Gastroesophageal sphincter (tissue), 4 donors: ENCODE measurements at regions not wholly inside any gene's neighbourhood (a gene's known extent, or its start where the extent isn't known, plus 50 kb on each side); places are given as distances from the start of the nearest gene placed in this dataset.
"Not testable (repeated sequence)": the region's sequence is repeated elsewhere in the genome, so short reads cannot be mapped to it uniquely, and the experiment has no call there.

ENCODE experiments used
- ATAC-seq: fragments of 150-250 bp; one replicate; pipeline ENCODE4 v1.9.1; 2016; ENCODE audit warnings: mild to moderate bottlenecking, moderate library complexity
- H3K27ac ChIP-seq, 4 donors: fragments of 200-600 bp; sonication (generic) in 3 of 4; 1 replicate in 3 of 4; 2 replicates in 1 of 4; pipeline ENCODE4 v1.5.1; 2016 to 2019
- H3K27me3 ChIP-seq: fragments of 200-600 bp; sonication (generic); one replicate; pipeline ENCODE4 v1.5.1; 2019
- H3K36me3 ChIP-seq, 2 donors: fragments of 200-600 bp; sonication (generic); one replicate each; pipeline ENCODE4 v1.5.1; 2019; ENCODE audit warnings: control low read depth in 1 of 2
- H3K4me1 ChIP-seq, 3 donors: fragments of 200-600 bp; sonication (generic); 1 replicate in 2 of 3; 2 replicates in 1 of 3; pipeline ENCODE4 v1.5.1; 2016 to 2019; ENCODE audit warnings: control low read depth in 2 of 3
- H3K4me3 ChIP-seq, 2 donors: fragments of 200-600 bp; sonication (generic); one replicate each; pipeline ENCODE4 v1.5.1; 2019; ENCODE audit warnings: mild to moderate bottlenecking in 1 of 2, moderate library complexity in 1 of 2
- H3K9me3 ChIP-seq, 3 donors: fragments of 200-600 bp; sonication (generic); one replicate each; pipeline ENCODE4 v1.5.1; 2017 to 2019; ENCODE audit warnings: control low read depth in 2 of 3
- EP300 ChIP-seq: sonication (generic); formaldehyde crosslinking; IDR thresholded peaks from one replicate; pipeline ENCODE4 v1.6.1; 2017; ENCODE audit warnings: antibody characterized with exemption, mild to moderate bottlenecking
- POLR2A ChIP-seq, 2 donors: fragments of 450-650 bp; IDR thresholded peaks; one replicate each; pipeline ENCODE4 v1.6.1; 2017; ENCODE audit warnings: antibody characterized with exemption in 2 of 2, mild to moderate bottlenecking in 2 of 2, moderate library complexity in 1 of 2
- POLR2AphosphoS5 ChIP-seq: sonication (generic); formaldehyde crosslinking; IDR thresholded peaks from one replicate; pipeline ENCODE4 v1.6.1; 2017; ENCODE audit warnings: antibody characterized with exemption
- WGBS, 2 donors: methylation state at CpG; one replicate each; pipeline ENCODE4 v1.1.5; 2018; ENCODE audit warnings: low coverage in 1 of 2; 5-methylcytosine and 5-hydroxymethylcytosine counted together
- TF ChIP-seq, protein P1 (sequence below), 4 experiments: fragments of 200-600 bp in 2 of 4; fragments of 450-650 bp in 2 of 4; sonication (generic) in 1 of 4; IDR thresholded peaks; one replicate each; pipeline ENCODE4 v1.5.1; 2017 to 2019; ENCODE audit warnings: antibody characterized with exemption in 4 of 4, mild to moderate bottlenecking in 2 of 4, moderate library complexity in 2 of 4

DNA sequence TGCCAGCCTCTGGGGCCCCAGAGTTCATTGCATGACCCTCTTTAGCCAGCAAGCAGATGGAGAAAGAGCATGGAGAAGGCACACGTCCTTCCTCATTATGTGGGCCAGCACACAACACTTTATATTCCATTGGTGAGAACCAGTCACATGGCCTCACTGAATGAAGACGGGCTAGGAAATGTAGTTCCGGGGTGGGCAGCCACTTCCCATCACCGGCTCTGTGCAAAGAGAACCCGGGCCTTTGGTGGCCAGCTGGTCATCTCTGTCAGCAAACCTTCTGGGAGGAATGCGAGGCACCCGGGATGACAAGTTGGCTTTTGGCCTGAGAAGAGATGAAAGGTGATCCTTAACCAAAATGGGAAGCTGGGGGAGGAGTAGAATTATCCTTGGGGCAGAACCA, 90.2 kb upstream of the VGLL4 start:
- no peak overlapping the region for H3K4me3 ChIP-seq
- H3K27me3 ChIP-seq = no peaks in the 10 kb centered on the region
- H3K9me3 ChIP-seq = no peaks in the 10 kb centered on the region
- no peak overlapping the region for H3K27ac ChIP-seq
- 84% methylated on average over 7 of the region's 7 CpGs; no CpG with 5 or more reads in 1 of the 2 donors for WGBS, 2 donors
- ATAC-seq = no peak
- H3K4me1 ChIP-seq = no peaks in the 10 kb centered on the region
- no peaks in the 10 kb centered on the region for H3K36me3 ChIP-seq
- TF ChIP-seq POLR2AphosphoS5 = no peak
- TF ChIP-seq, protein P1, sequence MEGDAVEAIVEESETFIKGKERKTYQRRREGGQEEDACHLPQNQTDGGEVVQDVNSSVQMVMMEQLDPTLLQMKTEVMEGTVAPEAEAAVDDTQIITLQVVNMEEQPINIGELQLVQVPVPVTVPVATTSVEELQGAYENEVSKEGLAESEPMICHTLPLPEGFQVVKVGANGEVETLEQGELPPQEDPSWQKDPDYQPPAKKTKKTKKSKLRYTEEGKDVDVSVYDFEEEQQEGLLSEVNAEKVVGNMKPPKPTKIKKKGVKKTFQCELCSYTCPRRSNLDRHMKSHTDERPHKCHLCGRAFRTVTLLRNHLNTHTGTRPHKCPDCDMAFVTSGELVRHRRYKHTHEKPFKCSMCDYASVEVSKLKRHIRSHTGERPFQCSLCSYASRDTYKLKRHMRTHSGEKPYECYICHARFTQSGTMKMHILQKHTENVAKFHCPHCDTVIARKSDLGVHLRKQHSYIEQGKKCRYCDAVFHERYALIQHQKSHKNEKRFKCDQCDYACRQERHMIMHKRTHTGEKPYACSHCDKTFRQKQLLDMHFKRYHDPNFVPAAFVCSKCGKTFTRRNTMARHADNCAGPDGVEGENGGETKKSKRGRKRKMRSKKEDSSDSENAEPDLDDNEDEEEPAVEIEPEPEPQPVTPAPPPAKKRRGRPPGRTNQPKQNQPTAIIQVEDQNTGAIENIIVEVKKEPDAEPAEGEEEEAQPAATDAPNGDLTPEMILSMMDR (IDR thresholded peaks at IDR 0.05) = no peak
- TF ChIP-seq POLR2A (IDR thresholded peaks at IDR 0.05) = no peak

DNA sequence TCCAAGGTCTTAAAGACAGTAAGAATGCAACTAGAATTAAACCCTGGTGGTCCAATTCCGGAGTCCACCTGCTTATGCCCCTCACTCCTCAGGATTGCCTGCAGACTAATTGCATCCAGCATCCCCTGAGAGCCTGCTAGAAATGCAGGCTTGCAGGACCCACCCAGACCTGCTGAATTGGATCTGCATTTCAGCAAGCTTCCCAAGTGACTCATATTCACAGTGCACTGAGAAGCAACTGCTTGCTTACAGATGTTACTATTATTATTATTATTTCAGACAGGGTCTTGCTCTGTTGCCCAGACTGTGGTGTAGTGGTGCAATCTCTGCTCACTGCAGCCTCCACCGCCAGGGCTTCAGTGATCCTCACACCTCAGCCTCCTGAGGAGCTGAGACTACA, 83.5 kb upstream of the VGLL4 start:
- no peaks in the 10 kb centered on the region for H3K27me3 ChIP-seq
- no peak overlapping the region for H3K4me3 ChIP-seq
- TF ChIP-seq POLR2A (IDR thresholded peaks at IDR 0.05) = no peak
- TF ChIP-seq, protein P1 (IDR thresholded peaks at IDR 0.05) = no peak
- no peak for TF ChIP-seq EP300
- TF ChIP-seq POLR2AphosphoS5 = no peak
- no peak overlapping the region for H3K27ac ChIP-seq
- H3K36me3 ChIP-seq = no peaks in the 10 kb centered on the region
- no peaks in the 10 kb centered on the region for H3K4me1 ChIP-seq
- 78 to 100% methylated on average over 1 to 2 of the region's 2 CpGs for WGBS, 2 donors
- no peaks in the 10 kb centered on the region for H3K9me3 ChIP-seq
- no peak for ATAC-seq

DNA sequence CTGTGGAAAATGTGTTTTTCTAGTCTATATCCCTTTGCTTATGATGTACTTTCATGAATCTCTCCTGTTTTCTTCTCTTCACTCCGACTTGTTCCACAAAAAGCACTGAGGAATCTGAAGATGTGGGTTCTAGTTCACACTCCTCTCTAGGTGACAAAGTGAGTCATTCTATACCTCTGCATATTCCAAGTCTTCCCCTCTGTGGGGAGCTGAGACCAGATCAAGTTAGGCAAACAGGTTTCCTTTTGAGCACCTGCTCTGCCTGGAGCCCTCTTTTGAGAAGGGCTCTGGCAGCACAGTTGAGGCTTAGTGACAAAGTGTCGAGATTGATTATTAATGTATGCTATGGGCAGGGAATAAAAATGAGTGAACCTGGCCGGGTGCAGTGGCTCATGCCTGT, 82.4 kb upstream of the VGLL4 start:
- no peak overlapping the region for H3K27ac ChIP-seq
- TF ChIP-seq, protein P1 (IDR thresholded peaks at IDR 0.05) = no peak
- TF ChIP-seq POLR2AphosphoS5 (no peak), POLR2A (IDR thresholded peaks at IDR 0.05) (no peak), EP300 (no peak)
- H3K9me3 ChIP-seq = no peaks in the 10 kb centered on the region
- peaks cover 0 to 5% (median 2%) of the 10 kb centered on the region in 3 donors for H3K4me1 ChIP-seq
- no peak for ATAC-seq
- H3K27me3 ChIP-seq = no peaks in the 10 kb centered on the region
- H3K4me3 ChIP-seq = no peak overlapping the region
- H3K36me3 ChIP-seq = no peaks in the 10 kb centered on the region
- WGBS, 2 donors = 47 to 95% methylated on average over 2 to 3 of the region's 3 CpGs

DNA sequence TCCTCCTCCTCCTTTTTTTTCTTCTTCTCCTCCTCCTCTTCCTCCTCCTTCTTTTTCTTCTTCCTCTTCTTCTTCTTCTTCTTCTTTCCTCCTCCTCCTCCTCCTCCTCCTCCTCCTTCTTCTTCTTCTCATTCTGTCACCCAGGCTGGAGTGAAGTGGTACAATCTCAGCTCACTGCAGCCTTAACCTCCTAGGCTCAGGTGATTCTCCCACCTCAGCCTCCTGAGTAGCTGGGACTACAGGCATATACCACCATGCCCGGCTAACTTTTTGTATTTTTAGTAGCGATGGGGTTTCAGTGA, 81.6 kb upstream of the VGLL4 start:
- not testable (repeated sequence) for H3K27ac ChIP-seq, ATAC-seq, H3K27me3 ChIP-seq, H3K36me3 ChIP-seq, H3K4me3 ChIP-seq, H3K9me3 ChIP-seq
- 80 to 100% methylated on average over 1 of the region's 2 CpGs for WGBS, 2 donors
- peaks cover 0 to 13% (median 7%) of the 10 kb centered on the region in 3 donors for H3K4me1 ChIP-seq

DNA sequence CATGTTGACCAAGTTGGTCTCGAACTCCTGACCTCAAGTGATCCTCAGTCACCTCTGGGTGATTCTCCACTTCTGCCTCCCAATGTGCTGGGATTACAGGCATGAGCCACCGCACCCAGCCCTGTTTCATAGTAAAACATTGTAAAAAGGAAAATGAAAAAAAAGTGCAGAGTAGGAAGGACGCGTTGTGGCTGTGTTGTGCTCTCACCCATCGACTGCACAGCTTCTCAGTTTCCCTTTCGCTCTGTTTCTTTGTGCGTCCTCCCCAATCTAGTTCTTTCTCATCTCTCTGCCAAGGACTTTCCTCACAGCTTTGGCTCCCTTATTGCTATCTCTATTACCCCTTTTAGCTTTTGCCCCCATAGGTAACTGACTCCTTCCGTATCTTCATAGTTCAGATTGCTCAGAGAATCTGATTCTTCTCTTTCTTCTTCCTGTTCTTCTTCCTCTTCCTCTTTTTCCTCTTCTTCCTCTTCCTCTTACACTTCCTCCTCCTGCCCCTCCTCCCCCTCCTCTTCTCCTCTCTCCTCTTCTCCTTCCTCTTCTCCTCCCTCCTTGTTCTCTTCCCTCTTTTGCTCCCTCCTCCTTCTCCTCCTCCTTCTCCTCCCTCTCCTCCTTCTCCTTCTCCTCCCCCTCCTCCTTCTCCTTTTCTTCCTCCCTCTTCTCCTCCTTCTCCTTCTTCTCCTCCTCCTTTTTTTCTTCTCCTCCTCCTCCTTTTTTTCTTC, 81.1 kb upstream of the VGLL4 start:
- ATAC-seq = no peak
- Histone ChIP-seq H3K4me1 (peaks cover 0 to 18% (median 7%) of the 10 kb centered on the region in 3 donors), H3K9me3 (no peaks in the 10 kb centered on the region), H3K27ac (no peak overlapping the region), H3K4me3 (no peak overlapping the region), H3K27me3 (no peaks in the 10 kb centered on the region), H3K36me3 (no peaks in the 10 kb centered on the region)
- WGBS, 2 donors = 82 to 91% methylated on average over 7 to 8 of the region's 8 CpGs
- TF ChIP-seq POLR2AphosphoS5 = no peak
- no peak for TF ChIP-seq EP300
- TF ChIP-seq, protein P1 (IDR thresholded peaks at IDR 0.05) = no peak
- TF ChIP-seq POLR2A (IDR thresholded peaks at IDR 0.05) = no peak
